GM18507 (cell line): ENCODE measurements at regions not wholly inside any gene's neighbourhood (a gene's known extent, or its start where the extent isn't known, plus 50 kb on each side); places are given as distances from the start of the nearest gene placed in this dataset.

Source experiments
- DNase-seq: peaks from one replicate; pipeline ENCODE4 v3.0.0; 2011; ENCODE audit warnings: low read depth; ENCODE audit not compliant: insufficient read length; ENCODE audit errors: extremely low spot score
- FAIRE-seq: peaks from 2 replicates; lab custom pipeline; 2011; peaks lifted over from hg19 to GRCh38; lab: Jason Lieb, UNC

DNA sequence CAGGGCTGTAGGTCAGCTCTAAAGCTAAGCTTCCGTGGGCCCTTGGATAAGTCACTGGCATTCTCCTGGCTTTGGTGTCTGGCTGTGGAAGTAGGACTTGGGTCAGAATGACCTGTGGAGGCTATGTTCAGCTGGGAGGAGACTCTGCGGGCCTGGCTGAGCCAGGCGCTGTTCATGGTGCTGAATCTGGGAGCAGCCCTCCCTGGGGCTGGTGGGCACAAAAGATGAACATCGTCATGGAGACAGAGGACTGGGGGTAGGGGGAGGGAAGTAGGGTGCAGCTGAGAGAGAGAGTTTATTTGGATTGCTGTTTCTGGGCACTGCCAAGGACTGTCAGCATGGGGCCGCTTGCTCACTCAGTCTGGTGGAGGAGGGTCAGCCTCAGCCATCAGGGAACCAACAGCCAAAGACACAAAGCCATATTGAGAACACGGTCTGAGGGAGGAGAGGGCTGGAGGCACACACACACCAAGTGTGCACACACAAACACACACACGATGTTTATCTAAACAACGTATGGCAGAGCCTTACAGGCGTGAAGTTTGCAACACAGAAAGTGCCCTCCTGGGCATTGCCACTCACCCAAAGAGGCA, 120.7 kb upstream of the LINGO1 start:
- FAIRE-seq (no peak), DNase-seq (no peak)

DNA sequence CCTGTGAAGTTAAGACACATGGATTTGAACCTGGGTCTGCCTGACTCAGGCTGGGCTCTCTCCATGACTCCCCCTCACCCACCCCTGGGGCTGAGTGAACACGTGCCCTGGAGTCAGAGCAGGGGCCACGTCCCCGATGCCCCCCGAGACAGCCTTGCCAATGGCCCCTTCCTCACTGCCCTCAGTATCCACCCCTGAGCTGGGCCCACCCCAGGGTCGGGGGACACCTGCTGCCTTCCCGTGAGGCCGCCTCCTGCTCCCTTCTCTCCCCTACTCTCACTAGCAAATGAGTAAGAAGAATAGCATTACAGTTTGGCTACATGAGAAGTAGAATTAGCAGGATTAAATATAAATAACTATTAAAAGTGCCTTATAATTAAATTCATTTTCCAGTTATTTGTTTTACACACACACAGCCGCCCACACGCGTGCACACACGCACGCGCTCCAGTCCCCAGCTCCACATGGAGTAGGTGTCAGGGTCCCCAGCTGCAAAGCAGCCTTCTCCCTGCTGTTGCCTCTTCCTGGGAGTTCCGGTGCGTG, 117.4 kb upstream of the LINGO1 start:
- DNase-seq (no peak), FAIRE-seq (no peak)

DNA sequence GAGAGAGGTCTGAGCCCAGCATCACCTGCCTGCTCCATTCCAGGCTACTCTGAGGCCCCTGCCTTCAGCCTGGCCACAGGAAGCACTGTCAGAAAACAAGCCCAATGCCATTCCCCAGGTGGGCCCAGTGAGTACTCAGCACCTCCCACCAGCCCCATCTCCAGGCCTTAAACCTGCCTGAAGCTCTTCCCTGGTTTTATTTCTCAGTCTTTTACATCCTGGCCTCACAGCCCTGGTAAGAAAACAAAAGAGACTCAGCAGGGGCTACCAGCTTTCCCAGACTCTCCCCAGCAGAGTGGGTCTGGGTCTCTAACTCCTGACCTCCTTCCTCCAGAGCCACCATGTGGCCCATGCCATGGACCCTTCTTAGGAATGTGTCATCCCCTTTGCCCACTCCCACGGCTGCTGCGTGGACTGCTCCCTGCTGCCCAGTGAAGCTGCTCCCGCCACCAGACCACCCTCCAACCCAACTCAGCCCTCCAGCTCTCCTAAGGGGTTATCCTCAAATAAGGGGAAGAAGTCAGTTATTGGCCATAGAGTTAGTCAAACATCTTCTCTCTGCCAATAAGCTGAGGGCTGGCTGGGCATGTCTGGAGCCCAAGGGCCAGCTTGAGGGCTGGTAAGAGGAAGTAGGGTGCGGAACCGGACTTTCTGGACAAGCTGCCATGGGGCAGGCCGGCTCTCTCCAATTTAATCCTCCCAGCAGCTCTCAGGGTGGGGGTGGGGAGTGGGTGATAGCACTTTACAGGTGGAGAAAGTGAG, 116.7 kb upstream of the LINGO1 start:
- DNase-seq (no peak), FAIRE-seq (no peak)

DNA sequence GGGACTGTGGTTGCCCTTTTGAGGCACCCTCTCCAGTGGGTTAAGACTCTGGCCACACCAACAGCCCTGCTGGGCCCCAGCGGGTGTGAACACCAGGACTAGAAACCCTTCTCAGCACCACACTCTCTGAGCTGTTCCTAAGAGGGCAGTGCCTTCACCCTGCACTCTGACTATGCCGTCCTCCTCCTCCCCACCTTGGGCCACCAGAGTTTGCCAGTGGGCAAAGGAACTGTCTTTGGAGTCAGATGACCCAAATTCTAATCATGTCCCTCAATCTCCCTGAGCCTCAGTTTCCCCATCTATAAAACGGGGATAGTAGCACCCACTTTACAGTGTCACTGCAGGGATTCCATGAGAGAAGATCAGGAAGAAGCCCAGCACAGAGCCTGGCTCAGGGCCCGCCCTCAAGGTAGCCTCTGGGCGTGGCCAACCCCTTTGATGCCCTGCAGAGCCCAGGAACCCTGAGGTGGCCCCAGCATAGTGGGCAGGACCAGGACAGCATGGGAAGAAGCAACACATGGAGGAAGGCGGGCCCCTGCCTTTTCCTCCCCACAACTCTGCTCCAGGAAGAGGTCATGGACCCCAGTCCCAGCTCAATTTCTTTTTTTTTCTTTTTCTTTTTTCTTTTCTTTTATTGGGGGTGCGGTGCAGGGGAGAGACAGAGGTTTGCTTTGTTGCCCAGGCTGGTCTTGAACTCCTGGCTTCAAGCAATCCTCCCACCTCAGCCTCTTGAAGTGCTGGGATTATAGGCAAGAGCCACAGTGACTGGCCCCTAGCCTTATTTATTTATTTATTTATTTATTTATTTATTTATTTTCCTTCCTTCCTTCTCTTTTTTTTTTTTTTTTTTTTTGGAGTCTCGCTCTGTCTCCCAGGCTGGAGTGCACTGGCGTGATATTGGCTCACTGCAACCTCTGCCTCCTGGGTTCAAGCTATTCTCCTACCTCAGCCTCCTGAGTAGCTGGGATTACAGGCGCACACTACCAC, 115.7 kb upstream of the LINGO1 start:
- DNase-seq (no peak), FAIRE-seq (no peak)

- FAIRE-seq: no peak
- DNase-seq: no peak
Measured at GRCh38 chr15:77747175-77748077, 114.7 kb upstream of the LINGO1 start.

DNA sequence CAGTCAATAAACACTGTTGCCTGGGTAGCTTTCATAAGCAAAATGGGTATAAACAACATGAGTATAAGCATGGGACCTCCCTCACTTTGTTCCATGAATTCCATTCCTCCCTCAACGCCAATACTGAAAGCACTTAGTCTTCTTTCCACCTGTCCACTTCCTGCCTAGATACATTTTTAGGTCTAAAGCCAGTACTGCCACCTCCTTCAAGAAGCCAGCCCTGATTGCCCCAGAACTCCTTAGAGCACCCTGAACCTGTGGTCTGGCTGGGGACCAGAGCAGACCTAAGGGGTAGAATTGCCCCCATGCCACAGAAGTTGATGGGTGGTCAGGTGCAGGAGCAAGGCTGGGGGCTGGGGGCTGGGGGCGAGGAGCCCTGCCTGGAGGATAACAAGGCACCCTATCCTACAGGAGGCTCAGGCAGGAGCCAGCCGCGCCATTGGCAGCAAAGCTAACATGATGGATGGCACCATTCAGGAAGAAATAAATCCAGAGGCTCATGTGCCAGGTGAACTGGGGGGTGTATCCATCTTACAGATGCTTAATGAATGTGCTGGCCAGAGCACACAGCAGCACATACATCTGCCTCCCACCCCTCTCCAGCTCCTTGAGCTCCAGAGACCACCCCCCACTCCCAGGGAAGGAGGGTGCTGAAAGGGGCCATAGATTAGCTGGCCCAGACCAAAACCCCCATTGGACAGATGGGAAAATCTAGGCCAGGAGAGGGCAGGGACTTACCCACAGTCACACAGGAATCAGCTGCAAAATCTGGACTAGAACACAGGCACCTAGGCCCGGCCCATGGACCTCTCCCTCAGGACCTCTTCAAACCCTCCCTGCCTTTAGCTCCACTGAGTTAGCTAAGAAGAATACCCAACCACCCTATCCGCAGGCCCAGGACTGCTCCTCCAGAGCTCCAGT, 113.8 kb upstream of the LINGO1 start:
- DNase-seq: no peak
- no peak for FAIRE-seq

DNA sequence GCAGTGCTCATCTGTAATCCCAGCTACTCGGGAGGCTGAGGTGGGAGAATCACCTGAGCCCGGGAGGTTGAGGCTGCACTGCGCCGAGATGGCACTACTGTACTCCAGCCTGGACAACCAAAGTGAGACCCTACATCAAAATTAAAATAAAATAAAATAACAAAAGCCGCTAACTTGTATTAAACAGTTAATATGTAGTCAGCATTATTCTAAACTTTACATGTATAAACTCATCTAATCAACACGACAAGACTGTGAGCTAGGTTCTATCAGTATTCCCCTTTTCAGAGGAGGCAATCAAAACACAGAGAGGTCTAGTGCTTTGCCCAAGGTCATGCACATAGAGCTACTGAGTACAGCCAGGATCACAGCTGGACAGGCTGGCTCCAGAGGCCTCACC, 111.7 kb upstream of the LINGO1 start:
- FAIRE-seq: no peak
- DNase-seq: no peak

DNA sequence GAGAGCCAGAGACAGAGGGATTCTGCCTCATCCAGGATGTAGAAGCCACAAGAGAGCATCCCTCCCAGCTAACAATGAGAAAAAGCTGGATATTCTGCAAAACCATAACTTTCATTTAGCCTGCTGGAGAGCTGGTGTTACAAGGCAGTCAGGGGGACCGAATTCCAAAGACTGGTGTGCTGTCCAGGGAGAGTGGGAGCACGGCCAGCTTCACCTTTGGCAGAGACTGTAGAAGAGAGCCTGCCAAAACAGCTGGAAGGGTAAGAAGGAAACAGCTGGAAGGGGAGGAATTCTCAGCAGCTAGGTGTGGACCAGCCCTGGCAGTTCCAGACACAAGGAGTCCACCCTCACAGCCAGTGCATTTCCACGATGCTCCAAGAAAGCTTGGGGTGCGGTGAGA, 109.9 kb upstream of the LINGO1 start:
- FAIRE-seq: no peak
- DNase-seq: no peak

DNA sequence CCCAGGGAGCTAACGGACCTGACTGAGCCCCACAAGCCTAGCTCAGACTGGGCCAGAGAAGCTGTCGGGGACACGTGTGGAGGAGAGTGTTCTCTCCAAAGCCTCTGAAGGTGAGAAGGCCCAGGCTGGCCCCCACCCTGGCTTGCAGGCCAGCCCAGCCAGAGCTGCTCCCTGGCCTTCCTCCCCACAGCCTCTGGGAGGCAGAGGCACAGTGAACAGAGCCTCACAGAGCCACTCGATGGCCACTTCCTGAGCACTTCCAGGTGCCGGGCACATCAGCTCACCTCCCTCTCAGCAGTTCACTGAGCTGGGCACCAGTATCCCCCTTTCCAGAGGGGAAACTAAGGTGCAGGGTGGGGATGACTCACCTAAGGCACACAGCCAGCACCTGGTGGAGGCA, 109.4 kb upstream of the LINGO1 start:
- no peak for FAIRE-seq
- no peak for DNase-seq

GRCh38 chr15:77741106-77741505, 108.4 kb upstream of the LINGO1 start:
- no peak for DNase-seq

GRCh38 chr15:77739591-77740378, 107.1 kb upstream of the LINGO1 start:
- no peak for FAIRE-seq
- no peak for DNase-seq

More at GRCh38 chr15:77741106-77741505, 108.4 kb upstream of the LINGO1 start:
- FAIRE-seq: no peak

- DNase-seq: no peak
- FAIRE-seq: no peak
Measured at GRCh38 chr15:77738441-77739302, 106.0 kb upstream of the LINGO1 start.

DNA sequence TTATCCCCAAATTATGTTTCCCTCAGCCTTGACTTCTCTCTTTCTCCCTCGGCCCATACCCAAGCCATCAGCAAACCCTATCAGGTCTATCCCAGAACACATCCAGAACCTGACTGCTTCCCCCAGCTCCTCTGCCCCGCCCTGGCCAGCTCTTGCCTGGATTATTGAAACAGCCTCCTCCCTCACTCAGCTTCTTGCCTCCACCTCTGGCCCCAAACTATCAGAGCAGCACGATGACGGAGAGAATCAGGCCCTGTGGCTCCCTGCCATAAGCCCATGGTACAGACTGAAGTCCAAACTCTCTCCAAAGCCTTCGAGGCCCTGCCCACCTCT, 105.3 kb upstream of the LINGO1 start:
- no peak for DNase-seq
- no peak for FAIRE-seq

- FAIRE-seq: no peak
- DNase-seq: no peak
Measured at GRCh38 chr15:77737238-77738037, 104.7 kb upstream of the LINGO1 start.

GRCh38 chr15:77734306-77734705, 101.6 kb upstream of the LINGO1 start:
- no peak for DNase-seq
- FAIRE-seq: no peak
